K562 (cell line): ENCODE measurements at regions not wholly inside any gene's neighbourhood (a gene's known extent, or its start where the extent isn't known, plus 50 kb on each side); places are given as distances from the start of the nearest gene placed in this dataset.

Experiments
- ATAC-seq: fragments of 200-7000 bp; cut with Tn5 transposase; 3 replicates; pipeline ENCODE4 v1.9.1; 2020; ENCODE audit warnings: moderate library complexity
- BruUV-seq: library from RNA; stranded (reverse); fragments of 400-500 nt; replicated peaks from 2 replicates; lab custom pipeline; 2021; lab: Mats Ljungman, UMichigan
- CTCF ChIA-PET: fragments of 300-600 bp; formaldehyde crosslinking; extraction: SDS; loops from one replicate; lab custom pipeline; 2021; ENCODE audit warnings: low intra/inter-chr PET ratio; lab: Yijun Ruan, JAX
- POLR2A ChIA-PET: fragments of 300-600, 350-650 bp; sonication (Branson Sonifier 250); formaldehyde crosslinking; extraction: SDS; loops from one replicate; lab custom pipeline; 2021; ENCODE audit warnings: antibody characterized with exemption, inconsistent platforms; lab: Yijun Ruan, JAX
- DNase-seq, 4 experiments: peaks; one replicate each; pipeline versions ENCODE4 v3.0.0 to v3.0.0-alpha.2; 2011 to 2018; ENCODE audit warnings: low spot score in 3 of 4, mixed read lengths in 3 of 4; ENCODE audit errors: extremely low read depth in 1 of 4
- FAIRE-seq: peaks from 2 replicates; lab custom pipeline; 2011; peaks lifted over from hg19 to GRCh38; lab: Jason Lieb, UNC
- H2AFZ ChIP-seq: 2 replicates; pipeline ENCODE4 v1.6.0; 2011; ENCODE audit warnings: low read depth, low read length, control low read depth, inconsistent platforms
- H3K27ac ChIP-seq: fragments of 200-600 bp; 3 replicates; pipeline ENCODE4 v1.8.0; 2011; ENCODE audit warnings: low read depth, mild to moderate bottlenecking, control low read depth, inconsistent platforms, low read length, moderate library complexity, mixed read lengths; ENCODE audit errors: extremely low read depth
- H3K27me3 ChIP-seq, 2 experiments: fragments of 300-600 bp in 1 of 2; 2 replicates in 1 of 2; 3 replicates in 1 of 2; pipeline versions ENCODE4 v1.6.0 to v1.8.0; 2011; ENCODE audit warnings: inconsistent platforms in 2 of 2, low read length in 2 of 2, mild to moderate bottlenecking in 1 of 2, mixed read lengths in 1 of 2, moderate library complexity in 1 of 2; ENCODE audit not compliant: control insufficient read depth in 2 of 2, insufficient read depth in 2 of 2
- H3K36me3 ChIP-seq: fragments of 300-600 bp; 3 replicates; pipeline ENCODE4 v1.8.0; 2011; ENCODE audit warnings: mild to moderate bottlenecking, low read length, inconsistent platforms; ENCODE audit not compliant: control insufficient read depth, insufficient read depth
- H3K4me1 ChIP-seq, 2 experiments: fragments of 200-600 bp in 1 of 2; replicated peaks in 1 of 2; 2 replicates in 1 of 2; 3 replicates in 1 of 2; pipeline versions ENCODE4 v1.5.1 to v1.8.0; 2011; ENCODE audit warnings: inconsistent platforms in 2 of 2, low read length in 2 of 2, mild to moderate bottlenecking in 1 of 2, mixed read lengths in 1 of 2, moderate library complexity in 1 of 2; ENCODE audit not compliant: control insufficient read depth in 2 of 2, insufficient read depth in 2 of 2
- H3K4me2 ChIP-seq: 2 replicates; pipeline ENCODE4 v1.6.1; 2011; ENCODE audit warnings: low read length, control low read depth, inconsistent platforms, mixed read lengths; ENCODE audit not compliant: insufficient read depth
- H3K4me3 ChIP-seq: fragments of 200-600 bp; sonication (generic), shearing (Covaris generic); 2 replicates; pipeline ENCODE4 v1.5.1; 2016; ENCODE audit warnings: control low read depth, inconsistent platforms
- H3K79me2 ChIP-seq: fragments of 200-600 bp; 3 replicates; pipeline ENCODE4 v1.8.0; 2011; ENCODE audit warnings: low read length, inconsistent platforms; ENCODE audit not compliant: control insufficient read depth, insufficient read depth
- H3K9ac ChIP-seq, 2 experiments: 2 replicates each; pipeline versions ENCODE4 v1.6.0 to v1.6.1; 2011; ENCODE audit warnings: low read depth in 2 of 2, low read length in 2 of 2, control low read depth in 1 of 2, inconsistent platforms in 1 of 2, mild to moderate bottlenecking in 1 of 2, mixed read lengths in 1 of 2; ENCODE audit not compliant: insufficient read depth in 1 of 2
- H3K9me1 ChIP-seq: one replicate; pipeline ENCODE4 v1.6.0; 2011; ENCODE audit warnings: inconsistent platforms, mild to moderate bottlenecking, low read length, moderate library complexity; ENCODE audit not compliant: control insufficient read depth, insufficient read depth
- H3K9me3 ChIP-seq: replicated peaks from 2 replicates; pipeline ENCODE4 v1.5.1; 2011; ENCODE audit warnings: low read depth, low read length, inconsistent platforms; ENCODE audit not compliant: control insufficient read depth, insufficient read depth
- H4K20me1 ChIP-seq: replicated peaks from 2 replicates; pipeline ENCODE4 v1.6.1; 2011; ENCODE audit warnings: low read length, inconsistent platforms, mixed read lengths; ENCODE audit not compliant: control insufficient read depth, insufficient read depth
- ARID4B ChIP-seq: sonication (generic); formaldehyde crosslinking; IDR thresholded peaks from 2 replicates; pipeline ENCODE4 v1.8.0; 2022; ENCODE audit warnings: mild to moderate bottlenecking, missing genetic modification reagents
- BRCA1 ChIP-seq, 2 experiments: fragments of 450-650 bp in 1 of 2; sonication (generic) in 1 of 2; formaldehyde crosslinking in 1 of 2; IDR thresholded peaks; 2 replicates each; pipeline versions ENCODE4 v1.5.0 to v1.6.1; 2017 to 2020; ENCODE audit warnings: mild to moderate bottlenecking in 1 of 2, missing genetic modification reagents in 1 of 2
- CBFA2T3 ChIP-seq: fragments of 450-650 bp; IDR thresholded peaks from 2 replicates; pipeline ENCODE4 v1.6.1; 2017
- E2F8 ChIP-seq: fragments of 450-650 bp; IDR thresholded peaks from 2 replicates; pipeline ENCODE4 v1.7.1; 2018; ENCODE audit warnings: mild to moderate bottlenecking, low read depth; ENCODE audit not compliant: partially characterized antibody
- ILK ChIP-seq: fragments of 450-650 bp; IDR thresholded peaks from 2 replicates; pipeline ENCODE4 v1.6.1; 2016; ENCODE audit warnings: missing genetic modification characterization, low read depth, mild to moderate bottlenecking, missing compliant biosample characterization, moderate library complexity, borderline replicate concordance
- PHF20 ChIP-seq: fragments of 450-650 bp; IDR thresholded peaks from 2 replicates; pipeline ENCODE4 v1.6.1; 2018; ENCODE audit not compliant: partially characterized antibody
- PRMT5 ChIP-seq: sonication (generic); formaldehyde crosslinking; IDR thresholded peaks from 2 replicates; pipeline ENCODE4 v1.5.0; 2020; ENCODE audit warnings: missing genetic modification reagents
- SMARCC2 ChIP-seq: fragments of 450-650 bp; IDR thresholded peaks from 2 replicates; pipeline ENCODE4 v1.6.1; 2017; ENCODE audit warnings: antibody characterized with exemption, moderate library complexity, mild to moderate bottlenecking, low read depth
- THRA ChIP-seq: fragments of 450-650 bp; IDR thresholded peaks from 2 replicates; pipeline ENCODE4 v1.6.1; 2017; ENCODE audit warnings: mild to moderate bottlenecking, moderate library complexity
- TRIM24 ChIP-seq, 2 experiments: fragments of 450-650 bp; IDR thresholded peaks; 2 replicates each; pipeline ENCODE4 v1.6.1; 2016
- U2AF2 ChIP-seq: fragments of 200-400 bp; formaldehyde crosslinking; optimal IDR thresholded peaks from 2 replicates; pipeline ENCODE3; 2017; ENCODE audit warnings: low read depth, mild to moderate bottlenecking, low read length
- ZBTB1 ChIP-seq: sonication (generic); formaldehyde crosslinking; IDR thresholded peaks from 2 replicates; pipeline ENCODE4 v1.8.1; 2023; ENCODE audit warnings: missing genetic modification reagents, low read depth, mild to moderate bottlenecking, borderline replicate concordance
- WGBS: fragments of 100-300 bp; shearing (Covaris generic); methylation state at CpG from one replicate; pipeline ENCODE4 v1.1.6; 2016; ENCODE audit warnings: low coverage, mixed read lengths; ENCODE audit not compliant: insufficient coverage; ENCODE audit errors: missing lambda C conversion rate; 5-methylcytosine and 5-hydroxymethylcytosine counted together
- in situ Hi-C: fragments of 300-500 bp; cut with MboI; formaldehyde crosslinking; loops from 4 replicates; pipeline ENCODE4 v1.15.0; 2018; ENCODE audit warnings: inconsistent platforms, mixed read lengths
- intact Hi-C: fragments of 100-400 bp; cut with micrococcal nuclease; formaldehyde crosslinking; loops from 2 replicates; pipeline ENCODE4 v1.14.2; 2022

- Histone ChIP-seq H3K4me3 (no peak overlapping the region), H3K27ac (no peak overlapping the region), H3K4me1 (peaks cover 6 to 38% of the 10 kb centered on the region in 2 experiments; a peak in 4 of 5 replicates), H3K9me1 (no peaks in the 10 kb centered on the region), H3K79me2 (no peaks in the 10 kb centered on the region), H3K9ac (no peak overlapping the region), H3K4me2 (no peak overlapping the region), H3K36me3 (no peaks in the 10 kb centered on the region), H2AFZ (no peak overlapping the region), H3K9me3 (no peaks in the 10 kb centered on the region), H4K20me1 (no peaks in the 10 kb centered on the region), H3K27me3 (no peaks in the 10 kb centered on the region)
- no peak for DNase-seq
- no peak for ATAC-seq
- no peak for FAIRE-seq
- ChIA-PET CTCF (no interaction called here), POLR2A (interaction anchor here (1.1 kb wide), 1 partner anchor 10 kb away, joined by 3 read pairs; no protein-coding TSS in a partner anchor)
- no TSS peak for BruUV-seq
- intact Hi-C loops = no loop called here
- 100% methylated on average over 1 of the region's 2 CpGs for WGBS
- in situ Hi-C loops = no loop called here
- no peak for TF ChIP-seq E2F8
- no peak for TF ChIP-seq CBFA2T3
- TF ChIP-seq PRMT5 (CRISPR knock-in tag) = no peak
- TF ChIP-seq TRIM24 (IDR thresholded peaks at IDR 0.05) = no peak
- no peak for TF ChIP-seq PHF20
- TF ChIP-seq SMARCC2 = no peak
- no peak for TF ChIP-seq ZBTB1 (CRISPR knock-in tag)
- TF ChIP-seq U2AF2 = no peak
- no peak for TF ChIP-seq BRCA1 (IDR thresholded peaks at IDR 0.05)
- no peak for TF ChIP-seq BRCA1 (CRISPR knock-in tag; IDR thresholded peaks at IDR 0.05)
- TF ChIP-seq ARID4B (CRISPR knock-in tag) = no peak
- no peak for TF ChIP-seq ILK
- no peak for TF ChIP-seq THRA
Observed at GRCh38 chr2:217086718-217087117, 226.9 kb upstream of the TNP1 start.
